PC-9 (cell line): ENCODE measurements at regions not wholly inside any gene's neighbourhood (a gene's known extent, or its start where the extent isn't known, plus 50 kb on each side); places are given as distances from the start of the nearest gene placed in this dataset.

Source experiments
- EZH2 ChIP-seq: fragments of 200-600 bp; sonication (generic); IDR thresholded peaks from 2 replicates; pipeline ENCODE4 v1.8.0; 2017; ENCODE audit warnings: antibody characterized with exemption, low read depth
- TF ChIP-seq, protein P1 (sequence below): fragments of 200-600 bp; sonication (generic); conservative IDR thresholded peaks from 2 replicates; pipeline ENCODE4 v1.6.1; 2017; ENCODE audit warnings: mixed run types, antibody characterized with exemption, mild to moderate bottlenecking, moderate library complexity

GRCh38 chr6:148628251-148628650 lies 118.6 kb upstream of the UST start:
- TF ChIP-seq, protein P1, sequence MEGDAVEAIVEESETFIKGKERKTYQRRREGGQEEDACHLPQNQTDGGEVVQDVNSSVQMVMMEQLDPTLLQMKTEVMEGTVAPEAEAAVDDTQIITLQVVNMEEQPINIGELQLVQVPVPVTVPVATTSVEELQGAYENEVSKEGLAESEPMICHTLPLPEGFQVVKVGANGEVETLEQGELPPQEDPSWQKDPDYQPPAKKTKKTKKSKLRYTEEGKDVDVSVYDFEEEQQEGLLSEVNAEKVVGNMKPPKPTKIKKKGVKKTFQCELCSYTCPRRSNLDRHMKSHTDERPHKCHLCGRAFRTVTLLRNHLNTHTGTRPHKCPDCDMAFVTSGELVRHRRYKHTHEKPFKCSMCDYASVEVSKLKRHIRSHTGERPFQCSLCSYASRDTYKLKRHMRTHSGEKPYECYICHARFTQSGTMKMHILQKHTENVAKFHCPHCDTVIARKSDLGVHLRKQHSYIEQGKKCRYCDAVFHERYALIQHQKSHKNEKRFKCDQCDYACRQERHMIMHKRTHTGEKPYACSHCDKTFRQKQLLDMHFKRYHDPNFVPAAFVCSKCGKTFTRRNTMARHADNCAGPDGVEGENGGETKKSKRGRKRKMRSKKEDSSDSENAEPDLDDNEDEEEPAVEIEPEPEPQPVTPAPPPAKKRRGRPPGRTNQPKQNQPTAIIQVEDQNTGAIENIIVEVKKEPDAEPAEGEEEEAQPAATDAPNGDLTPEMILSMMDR, result no peak
- TF ChIP-seq EZH2, result no peak
